Aorta (tissue), 5 donors: ENCODE measurements at regions not wholly inside any gene's neighbourhood (a gene's known extent, or its start where the extent isn't known, plus 50 kb on each side); places are given as distances from the start of the nearest gene placed in this dataset.

ENCODE experiments used
- ATAC-seq: fragments of 200-7000 bp; cut with Tn5 transposase; one replicate; pipeline ENCODE4 v1.9.1; 2022; ENCODE audit warnings: moderate library complexity; ENCODE audit not compliant: low FRiP score
- DNase-seq, 2 donors: peaks; one replicate each; pipeline ENCODE4 v3.0.0-alpha.2; 2020
- H3K27ac ChIP-seq, 2 donors: one replicate each; pipeline ENCODE4 v1.5.1; 2013; ENCODE audit warnings: low read length in 2 of 2, mild to moderate bottlenecking in 2 of 2, moderate library complexity in 2 of 2, control low read depth in 1 of 2, inconsistent platforms in 1 of 2, low read depth in 1 of 2
- H3K27me3 ChIP-seq, 2 donors: one replicate each; pipeline ENCODE4 v1.6.1; 2013; ENCODE audit warnings: control low read depth in 1 of 2, low read length in 1 of 2, mild to moderate bottlenecking in 1 of 2, moderate library complexity in 1 of 2; ENCODE audit not compliant: insufficient read depth in 2 of 2, control insufficient read depth in 1 of 2
- H3K36me3 ChIP-seq, 2 donors: one replicate each; pipeline ENCODE4 v1.6.1; 2013; ENCODE audit warnings: control low read depth in 1 of 2, low read length in 1 of 2, mild to moderate bottlenecking in 1 of 2; ENCODE audit not compliant: insufficient read depth in 2 of 2, control insufficient read depth in 1 of 2
- H3K4me1 ChIP-seq, 2 donors: one replicate each; pipeline ENCODE4 v1.6.1; 2013; ENCODE audit warnings: low read length in 2 of 2, control low read depth in 1 of 2, mild to moderate bottlenecking in 1 of 2, moderate library complexity in 1 of 2; ENCODE audit not compliant: insufficient read depth in 2 of 2, control insufficient read depth in 1 of 2
- H3K4me3 ChIP-seq, 2 donors: one replicate each; pipeline ENCODE4 v1.5.1; 2013; ENCODE audit warnings: low read length in 2 of 2, control low read depth in 1 of 2, mild to moderate bottlenecking in 1 of 2
- H3K9me3 ChIP-seq: one replicate; pipeline ENCODE4 v1.6.1; 2013; ENCODE audit warnings: mild to moderate bottlenecking, low read length; ENCODE audit not compliant: control insufficient read depth
- WGBS, 2 donors: extraction: QIAGEN DNeasy Blood & Tissue Kit; methylation state at CpG; one replicate each; pipeline ENCODE4 v1.1.7; 2013; 5-methylcytosine and 5-hydroxymethylcytosine counted together
- intact Hi-C, 2 donors: fragments of 100-400 bp; cut with DNase I; formaldehyde crosslinking; loops; one replicate each; pipeline versions ENCODE4 v1.14.2 to v1.15.0; 2022
- donor health status: healthy with polysubstance abuse.
- donor health status: Bipolar disorder and iron deficiency.
- donor health status: DM: no; HTN: no; CAD: no.
- donor health status: DM: no; HTN: no; CAD: no.
- donor health status: DM: yes; HTN: yes; CAD: no.

DNA sequence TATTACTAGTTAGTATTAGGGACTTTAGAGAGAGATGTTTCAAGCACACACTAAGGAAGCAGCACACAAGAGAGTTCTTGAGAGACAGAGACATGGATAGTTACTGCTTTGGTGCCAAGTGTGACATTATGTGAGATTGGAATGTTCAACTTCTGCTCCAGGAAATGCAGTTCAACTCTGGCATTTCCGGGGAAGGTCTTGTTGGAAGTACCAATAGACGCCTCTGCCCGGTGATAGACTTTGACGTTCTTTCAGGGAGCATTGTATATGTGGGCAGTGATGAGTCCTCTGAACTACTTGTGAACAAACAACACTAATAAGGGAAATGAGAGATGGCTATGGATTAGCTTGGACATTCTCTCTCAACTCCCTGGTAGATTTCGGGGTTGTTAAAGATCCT lies 638.1 kb upstream of the BOD1L1 start:
- Histone ChIP-seq H3K36me3 (no peaks in the 10 kb centered on the region), H3K27me3 (peaks cover 0 to 2% of the 10 kb centered on the region in 2 donors), H3K9me3 (peaks cover 2% of the 10 kb centered on the region), H3K27ac (no peak overlapping the region), H3K4me3 (no peak overlapping the region), H3K4me1 (no peaks in the 10 kb centered on the region)
- ATAC-seq (no peak), DNase-seq (no peak)
- intact Hi-C loops, result no loop called here
- 86 to 90% methylated on average over 5 of the region's 5 CpGs for WGBS, 2 donors

DNA sequence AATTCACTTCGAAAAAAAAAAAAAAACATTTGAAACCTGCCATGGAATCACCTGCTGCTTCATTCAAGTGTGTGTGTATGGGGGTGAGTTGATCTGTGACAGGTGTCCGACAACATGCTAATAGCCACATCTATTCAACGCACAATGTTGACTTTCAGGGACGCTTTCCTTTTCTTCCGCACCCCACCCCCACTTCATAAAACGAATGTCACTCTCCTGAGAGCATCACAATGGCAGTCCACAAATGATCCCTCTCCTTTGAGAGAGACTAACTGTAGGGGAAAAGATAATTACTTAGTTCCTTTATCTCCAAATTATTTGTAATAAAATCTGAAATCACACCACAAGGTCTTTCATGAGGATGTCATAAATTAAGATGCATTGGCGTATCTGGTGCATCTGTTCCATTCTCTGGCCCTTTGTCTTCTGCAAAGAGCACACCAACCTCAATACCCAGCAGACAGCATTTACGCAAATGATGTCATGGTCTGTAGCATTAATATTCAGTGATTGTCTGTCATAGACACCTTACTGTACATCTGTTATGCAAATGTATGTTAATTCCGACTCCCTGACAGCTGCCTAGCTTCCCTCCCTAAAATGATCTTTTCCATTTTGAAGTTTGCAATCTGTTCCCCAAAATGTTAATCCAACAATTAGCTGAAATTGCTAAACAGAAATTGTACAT lies 640.0 kb upstream of the BOD1L1 start:
- Histone ChIP-seq H3K27ac (no peak overlapping the region), H3K9me3 (peaks cover 2% of the 10 kb centered on the region), H3K27me3 (peaks cover 0 to 2% of the 10 kb centered on the region in 2 donors), H3K36me3 (no peaks in the 10 kb centered on the region), H3K4me1 (no peaks in the 10 kb centered on the region), H3K4me3 (no peak overlapping the region)
- DNase-seq (no peak), ATAC-seq (no peak)
- 79 to 82% methylated on average over 9 of the region's 9 CpGs for WGBS, 2 donors
- intact Hi-C loops, result no loop called here

DNA sequence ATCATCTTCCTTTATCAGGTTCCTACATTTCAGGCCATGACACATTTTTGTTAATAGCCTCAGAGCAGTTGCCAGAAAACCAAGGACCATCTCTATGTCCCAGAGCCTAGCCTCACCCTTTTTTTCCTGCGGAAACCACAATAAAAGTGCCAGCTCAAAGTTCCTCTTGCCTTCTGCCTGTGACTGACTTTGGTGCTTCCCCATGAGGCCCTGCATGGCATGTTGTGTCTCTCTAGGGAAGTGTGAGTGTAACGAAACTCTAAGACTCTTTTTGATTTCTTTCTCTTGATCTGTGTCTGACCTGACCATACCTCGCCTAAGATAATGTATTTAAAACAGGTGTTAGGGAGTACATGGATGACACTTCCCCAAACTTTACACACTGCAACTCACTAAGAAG lies 642.3 kb upstream of the BOD1L1 start:
- H3K4me1 ChIP-seq, result no peaks in the 10 kb centered on the region
- no peaks in the 10 kb centered on the region for H3K36me3 ChIP-seq
- DNase-seq (peak in 1 of 2 donors; percentile 69), ATAC-seq (no peak)
- H3K27ac ChIP-seq, result no peak overlapping the region
- no peak overlapping the region for H3K4me3 ChIP-seq
- no peaks in the 10 kb centered on the region for H3K9me3 ChIP-seq
- peaks cover 0 to 2% of the 10 kb centered on the region in 2 donors for H3K27me3 ChIP-seq
- intact Hi-C loops, result no loop called here
- WGBS, 2 donors, result 75% methylated on average over 3 of the region's 3 CpGs

DNA sequence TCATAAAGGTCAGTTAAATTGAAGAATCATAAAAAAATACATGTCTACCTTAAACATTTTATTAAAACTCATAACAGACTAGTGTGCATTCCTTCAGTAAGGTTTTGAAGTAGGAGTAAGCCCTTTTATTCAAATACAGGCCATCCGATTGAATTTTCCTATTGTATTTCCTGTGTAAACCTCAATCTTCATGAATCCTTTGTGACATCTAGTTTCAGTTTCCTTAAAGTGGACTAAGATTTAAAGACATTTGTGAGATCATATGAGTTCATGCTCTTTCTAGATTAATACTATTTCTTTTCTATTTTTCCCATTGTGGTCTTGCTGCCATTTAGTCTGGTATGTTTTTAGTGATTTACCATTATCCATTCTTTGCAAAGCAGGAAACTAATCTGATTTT lies 644.7 kb upstream of the BOD1L1 start:
- ATAC-seq, result no peak
- intact Hi-C loops, result no loop called here
- no peaks in the 10 kb centered on the region for H3K4me1 ChIP-seq

DNA sequence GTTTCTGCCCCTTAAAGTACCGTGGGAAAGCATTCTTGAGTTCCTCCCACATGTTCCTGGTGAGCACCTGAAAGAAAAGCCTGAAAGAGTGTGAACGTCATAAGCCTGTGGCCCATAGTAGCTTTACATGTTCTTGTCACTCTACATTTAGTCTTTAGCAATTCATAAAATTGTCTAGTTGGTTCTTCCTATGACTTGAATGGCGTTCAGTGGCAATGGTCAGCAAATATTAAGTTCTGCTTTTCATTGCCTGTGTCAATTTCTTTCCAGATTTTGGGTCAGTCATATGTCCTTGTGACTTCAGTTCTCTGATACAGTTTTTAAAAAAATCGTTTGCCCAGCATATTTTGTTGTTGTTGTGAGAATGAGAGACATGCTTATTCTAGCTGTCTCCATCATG lies 650.0 kb upstream of the BOD1L1 start:
- 62 to 67% methylated on average over 4 of the region's 4 CpGs for WGBS, 2 donors
- H3K9me3 ChIP-seq, result peaks cover 2% of the 10 kb centered on the region
- intact Hi-C loops, result no loop called here
- no peaks in the 10 kb centered on the region for H3K36me3 ChIP-seq
- H3K4me3 ChIP-seq, result no peak overlapping the region
- no peak overlapping the region for H3K27ac ChIP-seq
- DNase-seq, result no peak
- H3K27me3 ChIP-seq, result no peaks in the 10 kb centered on the region
- H3K4me1 ChIP-seq, result no peaks in the 10 kb centered on the region
- no peak for ATAC-seq

More for the DNA sequence above, 644.7 kb upstream of the BOD1L1 start:
- H3K9me3 ChIP-seq, result peaks cover 2% of the 10 kb centered on the region
- no peaks in the 10 kb centered on the region for H3K36me3 ChIP-seq
- H3K27ac ChIP-seq, result no peak overlapping the region
- H3K27me3 ChIP-seq, result no peaks in the 10 kb centered on the region
- 77 to 86% methylated on average over 1 of the region's 1 CpG for WGBS, 2 donors
- DNase-seq, result no peak
- H3K4me3 ChIP-seq, result no peak overlapping the region

DNA sequence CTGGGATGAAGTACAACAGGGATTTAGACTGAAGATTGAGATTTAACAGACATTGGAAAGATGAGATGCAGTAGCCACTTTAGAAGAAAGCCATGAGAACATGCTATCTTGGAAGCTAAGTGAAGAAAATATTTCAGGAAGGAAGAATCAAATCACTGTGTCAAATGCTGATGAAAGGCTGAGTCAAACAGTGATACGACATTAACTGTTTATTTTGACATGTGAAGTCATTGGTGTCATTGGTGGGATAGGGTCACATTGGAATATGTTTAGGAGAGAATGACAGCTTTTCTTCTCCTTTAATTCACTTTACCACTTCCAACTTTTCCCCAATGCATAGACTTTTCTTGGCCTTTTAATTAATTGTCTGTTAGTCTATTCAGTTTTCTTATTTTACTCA lies 653.0 kb upstream of the BOD1L1 start:
- no peak overlapping the region for H3K27ac ChIP-seq
- no peak for ATAC-seq
- 32 to 58% methylated on average over 1 of the region's 1 CpG for WGBS, 2 donors

DNA sequence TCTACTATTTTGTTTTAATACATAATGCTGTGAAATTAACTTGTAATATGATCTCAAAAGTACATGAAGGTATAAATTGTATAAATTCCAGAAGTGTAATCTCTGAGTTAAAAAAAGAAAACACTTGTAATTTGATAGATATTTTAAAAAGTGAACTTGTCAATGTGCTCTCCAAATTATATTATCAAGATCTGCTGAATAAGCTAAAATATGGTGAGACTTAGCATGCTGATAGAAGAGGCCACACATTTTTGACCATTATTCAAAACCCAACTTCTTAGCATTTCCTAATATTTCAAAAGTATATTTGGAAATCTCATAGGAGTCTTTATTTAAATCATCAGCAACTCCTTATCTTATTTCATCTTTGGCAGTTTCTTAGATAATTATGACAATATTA lies 657.1 kb upstream of the BOD1L1 start:
- Histone ChIP-seq H3K4me1 (no peaks in the 10 kb centered on the region), H3K27ac (no peak overlapping the region), H3K9me3 (no peaks in the 10 kb centered on the region), H3K4me3 (no peak overlapping the region), H3K36me3 (no peaks in the 10 kb centered on the region), H3K27me3 (peaks cover 0 to 2% of the 10 kb centered on the region in 2 donors)
- intact Hi-C loops, result no loop called here
- DNase-seq, result no peak
- ATAC-seq, result no peak

More for the DNA sequence above, 653.0 kb upstream of the BOD1L1 start:
- Histone ChIP-seq H3K9me3 (peaks cover 2% of the 10 kb centered on the region), H3K4me1 (no peaks in the 10 kb centered on the region), H3K4me3 (no peak overlapping the region), H3K36me3 (no peaks in the 10 kb centered on the region), H3K27me3 (no peaks in the 10 kb centered on the region)
- intact Hi-C loops, result no loop called here
- no peak for DNase-seq

DNA sequence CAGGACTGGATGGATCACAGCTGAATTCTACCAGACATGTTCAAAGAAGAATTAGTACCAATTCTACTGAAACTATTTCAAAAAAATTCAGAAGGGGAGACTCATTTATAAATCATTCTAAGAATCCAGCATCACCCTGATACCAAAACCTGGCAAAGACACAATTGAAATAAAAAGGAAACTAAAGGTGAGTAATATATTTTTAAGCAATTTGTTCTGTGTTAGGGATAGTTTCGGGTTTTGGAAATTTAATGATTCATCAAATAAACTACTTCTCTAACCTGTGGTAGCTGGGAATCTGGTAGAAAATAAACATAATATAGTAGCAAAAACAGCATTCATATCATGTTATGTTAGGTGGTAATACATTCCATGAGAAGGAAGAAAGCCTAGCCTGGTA lies 662.2 kb upstream of the BOD1L1 start:
- H3K27ac ChIP-seq, result no peak overlapping the region
- no peak overlapping the region for H3K4me3 ChIP-seq
- DNase-seq (no peak), ATAC-seq (no peak)
- H3K4me1 ChIP-seq, result no peaks in the 10 kb centered on the region
- H3K9me3 ChIP-seq, result no peaks in the 10 kb centered on the region
- intact Hi-C loops, result no loop called here
- no peaks in the 10 kb centered on the region for H3K36me3 ChIP-seq
- H3K27me3 ChIP-seq, result peaks cover 0 to 2% of the 10 kb centered on the region in 2 donors
- WGBS, 2 donors, result 81 to 84% methylated on average over 1 of the region's 1 CpG

DNA sequence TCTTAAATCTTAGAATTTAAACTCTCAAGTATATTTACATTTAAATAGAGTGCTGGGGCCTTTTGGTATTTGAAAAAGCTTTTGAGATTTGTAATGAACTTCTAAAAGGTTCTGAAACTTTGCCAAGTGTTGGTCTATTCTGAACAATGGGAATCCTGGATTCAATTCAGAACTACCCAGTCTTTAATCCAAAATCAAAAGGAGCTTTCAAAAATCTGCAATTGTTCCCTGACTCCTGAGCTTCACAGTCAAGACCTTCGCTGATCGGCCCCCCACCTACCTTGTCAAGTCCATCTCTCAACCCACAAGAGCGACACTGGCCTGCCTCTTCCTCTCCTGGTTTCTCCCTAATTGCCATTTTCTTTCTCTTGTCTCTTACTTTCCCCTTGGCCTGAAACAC lies 666.1 kb upstream of the BOD1L1 start:
- H3K4me1 ChIP-seq, result no peaks in the 10 kb centered on the region
- intact Hi-C loops, result no loop called here

More for the DNA sequence above, 666.1 kb upstream of the BOD1L1 start:
- H3K27ac ChIP-seq, result no peak overlapping the region
- H3K9me3 ChIP-seq, result no peaks in the 10 kb centered on the region
- DNase-seq, result peak in 1 of 2 donors; percentile 42
- WGBS, 2 donors, result 86 to 91% methylated on average over 3 of the region's 3 CpGs
- H3K36me3 ChIP-seq, result no peaks in the 10 kb centered on the region
- ATAC-seq, result no peak
- no peaks in the 10 kb centered on the region for H3K27me3 ChIP-seq
- no peak overlapping the region for H3K4me3 ChIP-seq
